Gastrocnemius medialis (tissue), 4 donors: ENCODE measurements at regions not wholly inside any gene's neighbourhood (a gene's known extent, or its start where the extent isn't known, plus 50 kb on each side); places are given as distances from the start of the nearest gene placed in this dataset.

Experiments
- CTCF ChIP-seq, 5 experiments: fragments of 450-650 bp in 3 of 5; fragments of 200-600 bp in 2 of 5; sonication (generic) in 2 of 5; IDR thresholded peaks in 4 of 5; conservative IDR thresholded peaks in 1 of 5; 1 replicate in 4 of 5; 2 replicates in 1 of 5; pipeline ENCODE4 v1.5.1; 2016 to 2019; ENCODE audit warnings: antibody characterized with exemption in 5 of 5, mild to moderate bottlenecking in 3 of 5, moderate library complexity in 3 of 5
- POLR2A ChIP-seq, 2 donors: fragments of 450-650 bp; IDR thresholded peaks; one replicate each; pipeline ENCODE4 v1.6.1; 2017; ENCODE audit warnings: antibody characterized with exemption in 2 of 2, mild to moderate bottlenecking in 2 of 2, moderate library complexity in 2 of 2

GRCh38 chr10:88080213-88080612 is 216.8 kb downstream of the PTEN start:
- TF ChIP-seq CTCF (IDR thresholded peaks at IDR 0.05 in 4 of 5, conservative IDR thresholded peaks at IDR 0.05 in 1 of 5) (no peak), POLR2A (IDR thresholded peaks at IDR 0.05) (no peak)
